ENCODE measurements at regions not wholly inside any gene's neighbourhood (a gene's known extent, or its start where the extent isn't known, plus 50 kb on each side); places are given as distances from the start of the nearest gene placed in this dataset.
"Not testable (repeated sequence)": the region's sequence is repeated elsewhere in the genome, so short reads cannot be mapped to it uniquely, and the experiment has no call there.

- no peak for DNase-seq (ENCODE audit: low read depth)
Measured at GRCh38 chr17:5955764-5956163, 114.4 kb upstream of the WSCD1 start.

- no peak for DNase-seq (ENCODE audit: low read depth)
Measured at GRCh38 chr17:5958850-5959249, 111.3 kb upstream of the WSCD1 start.

- DNase-seq (ENCODE audit: low read depth) = no peak
Measured at GRCh38 chr17:5962371-5962770, 107.8 kb upstream of the WSCD1 start.

GRCh38 chr17:5971969-5972368 lies 98.2 kb upstream of the WSCD1 start:
- DNase-seq (ENCODE audit: low read depth) = no peak

- no peak for DNase-seq (ENCODE audit: low read depth)
Measured at GRCh38 chr17:5973410-5973809, 96.8 kb upstream of the WSCD1 start.

- no peak for DNase-seq (ENCODE audit: low read depth)
Measured at GRCh38 chr17:5975661-5976060, 94.5 kb upstream of the WSCD1 start.

GRCh38 chr17:5976251-5976650 lies 93.9 kb upstream of the WSCD1 start:
- no peak for DNase-seq (ENCODE audit: low read depth)

GRCh38 chr17:5978496-5978895 lies 91.7 kb upstream of the WSCD1 start:
- no peak for DNase-seq (ENCODE audit: low read depth)

GRCh38 chr17:5980941-5981340 lies 89.2 kb upstream of the WSCD1 start:
- DNase-seq (ENCODE audit: low read depth) = no peak

GRCh38 chr17:5986644-5987043 lies 83.5 kb upstream of the WSCD1 start:
- no peak for DNase-seq (ENCODE audit: low read depth)

- DNase-seq (ENCODE audit: low read depth) = no peak
Measured at GRCh38 chr17:6000426-6000825, 69.8 kb upstream of the WSCD1 start.

- not testable (repeated sequence) for DNase-seq (ENCODE audit: low read depth)
Measured at GRCh38 chr17:6003221-6003620, 67.0 kb upstream of the WSCD1 start.

GRCh38 chr17:6005939-6006338 lies 64.2 kb upstream of the WSCD1 start:
- no peak for DNase-seq (ENCODE audit: low read depth)

GRCh38 chr17:6011206-6011605 lies 59.0 kb upstream of the WSCD1 start:
- DNase-seq (ENCODE audit: low read depth) = no peak

- DNase-seq (ENCODE audit: low read depth) = no peak
Measured at GRCh38 chr17:6018788-6019187, 51.4 kb upstream of the WSCD1 start.

- no peak for DNase-seq (ENCODE audit: low read depth)
Measured at GRCh38 chr17:6019959-6020358, 50.2 kb upstream of the WSCD1 start.

- no peak for DNase-seq (ENCODE audit: low read depth)
Measured at GRCh38 chr17:6020376-6021010, 49.7 kb upstream of the WSCD1 start.
